HG03432 (cell line): ENCODE measurements at regions not wholly inside any gene's neighbourhood (a gene's known extent, or its start where the extent isn't known, plus 50 kb on each side); places are given as distances from the start of the nearest gene placed in this dataset.

Source experiments
- ATAC-seq: cut with Tn5 transposase; IDR thresholded peaks from one replicate; pipeline ENCODE4 v1.9.1; 2021; ENCODE audit warnings: mild to moderate bottlenecking, moderate library complexity; ENCODE audit not compliant: unreplicated experiment

DNA sequence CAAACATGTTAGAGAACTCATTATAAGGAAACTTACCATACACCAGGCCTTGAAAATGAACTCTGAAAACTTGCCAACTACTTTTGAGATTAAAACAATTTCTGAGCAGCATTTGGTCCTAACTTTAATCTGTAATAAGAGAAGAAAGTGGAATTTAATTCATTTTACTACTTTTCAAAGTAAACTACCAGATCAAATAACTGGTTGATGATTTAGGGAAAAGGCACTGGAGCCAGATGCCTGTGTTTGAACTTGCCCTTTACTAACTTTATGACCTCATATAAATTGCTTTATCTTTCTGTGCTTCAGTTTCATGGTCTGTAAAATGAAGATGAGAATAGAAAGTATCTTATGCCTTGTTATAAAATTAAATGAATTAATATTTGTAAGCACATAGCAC is 159.9 kb upstream of the PCDH18 start:
- no peak for ATAC-seq

- no peak for ATAC-seq
Observed at GRCh38 chr4:137688651-137689050, 156.4 kb upstream of the PCDH18 start.

DNA sequence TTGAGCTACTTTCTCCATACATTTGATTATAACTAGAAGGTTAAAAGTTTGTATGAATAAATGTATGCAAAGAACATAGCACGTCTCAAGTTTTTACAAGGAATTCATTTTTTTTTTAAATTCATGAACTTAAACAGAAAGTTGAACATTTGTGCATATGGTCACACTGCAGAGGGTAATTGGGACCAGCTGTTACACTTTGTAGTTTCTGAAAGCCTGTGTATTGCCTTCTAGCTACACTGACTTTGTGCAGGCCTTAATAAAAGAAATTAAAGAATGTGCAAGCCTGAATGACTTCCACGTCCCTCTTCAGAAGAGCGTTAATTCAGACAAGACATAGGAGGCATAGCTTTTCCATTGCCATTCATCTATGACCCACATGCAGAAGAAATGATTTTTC is 153.1 kb upstream of the PCDH18 start:
- ATAC-seq: no peak

DNA sequence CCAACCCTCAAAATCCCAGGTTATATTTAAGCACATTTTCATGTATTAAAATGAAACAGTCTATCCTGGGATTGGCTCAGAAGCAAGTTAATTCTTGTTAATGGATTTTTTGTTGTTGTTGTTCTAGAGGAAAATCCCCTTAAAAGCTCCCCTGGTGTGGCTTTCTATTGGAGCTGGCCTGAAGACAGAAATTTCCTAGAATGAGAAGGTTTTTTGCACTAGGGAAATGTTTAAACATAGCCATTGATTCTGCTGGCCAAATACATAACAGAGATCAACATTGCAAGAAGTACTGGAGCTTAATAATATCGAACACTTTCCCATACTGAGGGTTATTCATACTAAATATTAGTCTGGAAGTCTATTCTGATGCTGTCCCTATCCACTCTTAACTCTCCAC is 148.8 kb upstream of the PCDH18 start:
- ATAC-seq: no peak

DNA sequence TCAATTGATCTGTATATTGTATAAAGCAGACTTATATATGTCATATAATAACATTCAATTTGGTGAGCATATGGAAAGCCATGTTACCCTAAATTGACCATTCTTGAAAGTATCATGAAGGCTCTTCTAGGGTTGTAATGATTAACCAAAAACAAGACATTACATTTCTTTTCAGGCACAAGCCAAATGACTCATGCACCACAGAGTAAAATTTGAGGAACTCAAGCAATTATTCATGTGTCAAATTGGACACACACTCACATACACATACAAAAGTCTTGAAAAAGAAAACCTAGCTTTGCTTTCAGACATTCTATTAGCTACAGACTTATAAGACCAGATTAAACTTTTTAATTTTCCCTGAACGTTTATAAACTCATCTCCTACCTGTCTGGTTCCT is 146.5 kb upstream of the PCDH18 start:
- peak; percentile 68 for ATAC-seq

DNA sequence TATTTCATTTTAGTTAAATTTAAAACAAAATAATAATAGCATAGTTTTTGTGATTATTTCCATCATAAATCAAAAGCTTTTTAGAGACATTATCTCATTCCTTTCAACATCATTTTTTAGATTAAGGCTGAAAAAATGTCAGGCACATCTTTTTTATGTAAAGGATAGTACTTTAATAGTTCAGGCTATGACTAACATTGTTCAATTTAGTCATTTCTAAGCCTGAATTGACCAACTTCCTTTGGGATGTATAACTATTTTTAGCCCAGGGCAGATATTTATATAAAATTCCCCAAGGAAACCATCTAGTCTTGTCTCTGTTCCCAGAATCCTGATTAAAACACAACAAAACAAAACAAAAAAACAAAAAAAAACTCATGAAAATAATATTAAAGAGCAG is 145.6 kb upstream of the PCDH18 start:
- ATAC-seq: no peak

DNA sequence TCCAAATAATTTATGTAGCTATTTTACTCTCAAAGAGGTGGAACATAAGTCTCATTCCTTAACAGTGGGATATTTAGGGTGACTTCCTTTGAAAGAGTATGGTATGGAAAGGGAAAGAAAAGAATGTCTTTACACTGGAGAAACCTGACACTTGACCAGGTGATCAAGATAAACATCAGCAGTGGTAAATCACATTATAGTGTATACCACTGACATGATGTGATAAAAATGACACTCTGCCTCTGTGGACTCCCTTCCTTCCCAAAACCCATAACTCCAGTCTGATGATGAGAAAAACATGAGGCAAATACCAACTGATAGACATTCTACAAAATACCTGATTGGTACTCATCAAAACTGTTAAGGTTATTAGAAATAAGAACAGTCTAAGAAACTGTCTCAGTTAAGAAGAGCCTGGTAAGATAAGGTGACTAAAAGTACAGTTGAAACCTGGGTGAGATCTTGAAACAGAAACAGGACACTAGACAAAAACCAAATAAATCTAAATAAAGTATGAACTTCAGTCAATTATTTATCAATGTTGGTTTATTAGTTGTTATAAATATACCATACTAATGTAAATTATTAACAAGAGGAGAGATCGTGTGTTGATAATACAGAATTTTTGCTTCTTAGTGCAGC is 144.2 kb upstream of the PCDH18 start:
- peak; percentile 49 for ATAC-seq

GRCh38 chr4:137674066-137674465 is 141.8 kb upstream of the PCDH18 start:
- no peak for ATAC-seq

DNA sequence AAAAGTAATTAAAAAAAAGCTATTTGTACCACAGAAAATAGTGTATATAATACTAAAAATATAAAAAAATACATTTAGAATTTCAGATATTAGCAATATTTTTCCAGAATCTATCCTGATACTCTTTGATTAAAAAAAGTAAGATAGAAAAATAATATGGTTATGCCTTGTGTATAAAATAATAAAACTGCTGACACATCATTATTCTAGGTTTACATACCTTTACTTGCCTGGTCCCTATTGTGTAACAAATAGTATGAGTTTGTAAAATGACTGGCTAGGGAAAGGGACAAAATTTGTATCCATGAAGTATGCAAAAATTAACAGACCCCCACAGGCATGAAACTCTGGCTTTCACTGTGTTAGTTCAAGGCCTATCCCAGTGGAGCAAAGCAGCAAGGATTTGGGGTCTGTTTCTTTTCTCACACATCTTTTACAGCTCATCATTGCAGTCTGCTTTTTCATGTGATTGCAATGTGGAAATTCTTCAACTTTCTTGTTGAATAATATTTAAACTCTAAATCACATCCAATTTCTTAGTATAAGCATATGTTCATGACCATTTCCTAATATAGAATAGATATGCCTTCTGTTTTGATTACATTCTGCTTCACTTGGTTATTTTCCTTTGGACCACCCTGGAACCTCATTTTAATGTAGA is 136.7 kb upstream of the PCDH18 start:
- no peak for ATAC-seq

GRCh38 chr4:137664416-137664815 is 132.1 kb upstream of the PCDH18 start:
- ATAC-seq: no peak

DNA sequence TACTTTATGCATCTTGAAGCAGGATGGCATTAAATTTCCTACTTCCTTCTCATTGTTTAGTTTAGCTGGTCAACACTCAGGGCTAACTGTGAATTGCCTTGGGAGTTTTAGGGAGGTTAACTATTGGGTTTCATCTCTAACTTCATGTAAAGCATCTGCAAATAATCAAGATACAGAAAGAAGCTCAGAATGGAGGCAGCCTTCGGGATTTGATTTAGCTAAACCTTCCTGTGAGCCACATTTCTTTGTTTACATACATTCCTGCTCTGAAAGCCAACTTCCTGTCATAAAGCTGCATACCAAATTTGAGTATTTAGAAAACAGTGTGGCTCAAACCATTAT is 131.7 kb upstream of the PCDH18 start:
- ATAC-seq: no peak

DNA sequence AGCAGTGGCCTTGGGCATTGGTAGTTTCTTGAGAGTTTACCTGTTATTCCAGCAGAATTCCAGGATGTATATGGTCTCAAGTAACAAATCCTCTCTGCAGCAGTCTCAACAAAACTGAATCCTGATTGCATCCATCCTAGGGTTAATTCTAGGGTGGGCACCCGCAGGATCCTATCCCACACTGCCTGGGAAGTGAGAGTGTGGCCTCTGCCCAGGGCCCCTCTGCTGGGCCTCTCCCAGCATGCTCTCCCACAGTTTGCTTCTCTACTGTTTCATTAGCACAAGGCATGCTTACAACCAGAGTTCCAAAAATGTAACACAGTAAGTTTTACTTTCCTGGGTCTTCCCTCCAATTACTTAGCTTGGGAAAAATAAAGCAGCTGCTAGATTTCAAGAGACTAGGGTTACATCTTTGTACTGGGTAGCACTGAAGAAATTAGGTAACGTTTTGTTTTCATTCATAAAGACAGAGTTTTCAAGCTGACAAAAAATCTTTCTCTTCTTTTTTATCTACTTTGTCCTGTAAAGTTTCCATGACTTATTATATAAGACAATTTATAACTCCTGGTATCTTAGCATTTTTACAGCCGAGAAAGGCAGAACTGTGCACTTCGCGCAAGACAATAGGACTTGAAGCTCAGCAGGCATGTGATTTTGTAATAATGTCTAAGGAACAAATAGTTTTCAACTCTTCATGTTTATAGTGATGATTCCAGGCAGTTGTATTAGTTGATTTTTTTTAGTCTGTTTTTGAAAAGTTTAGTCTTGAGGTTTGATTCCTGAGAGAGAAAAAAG is 131.2 kb upstream of the PCDH18 start:
- no peak for ATAC-seq

DNA sequence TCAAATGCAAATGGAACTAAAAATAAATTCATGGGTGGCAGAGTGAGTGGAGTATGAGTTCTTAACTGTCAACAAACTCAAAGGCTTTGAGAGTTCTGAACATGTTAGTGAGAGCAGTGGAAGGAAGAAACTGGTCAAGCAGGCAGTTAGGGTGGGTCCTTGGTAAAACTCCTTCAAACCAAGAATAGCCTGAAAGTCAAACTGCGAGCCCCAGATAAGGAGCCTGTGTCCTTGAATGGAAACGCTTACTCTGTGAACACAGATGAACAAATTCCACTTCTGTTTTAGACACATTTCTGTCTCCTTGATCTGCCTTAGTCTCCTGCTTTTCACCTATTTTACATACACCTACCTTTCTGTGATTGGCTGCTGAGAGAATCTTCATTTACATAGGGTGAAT is 129.4 kb upstream of the PCDH18 start:
- ATAC-seq: no peak

DNA sequence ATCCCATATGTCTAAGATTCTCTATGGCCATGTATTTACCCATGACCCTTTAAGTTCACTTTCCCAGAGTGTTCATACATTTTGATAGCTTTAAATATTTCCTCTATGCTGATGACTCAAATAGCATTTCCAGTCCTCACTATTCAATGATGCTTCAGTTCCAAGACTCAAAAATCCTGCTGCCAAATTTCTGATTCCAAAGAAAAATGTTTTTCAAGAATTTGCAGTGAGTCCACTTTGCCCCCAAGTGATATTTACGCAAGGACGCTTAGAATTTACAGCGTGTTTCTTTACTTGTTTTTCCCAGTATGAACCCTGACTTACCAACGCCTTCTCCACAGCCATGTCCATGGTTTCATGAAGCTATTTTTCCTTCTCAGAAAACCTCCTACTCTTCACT is 127.9 kb upstream of the PCDH18 start:
- ATAC-seq: no peak

DNA sequence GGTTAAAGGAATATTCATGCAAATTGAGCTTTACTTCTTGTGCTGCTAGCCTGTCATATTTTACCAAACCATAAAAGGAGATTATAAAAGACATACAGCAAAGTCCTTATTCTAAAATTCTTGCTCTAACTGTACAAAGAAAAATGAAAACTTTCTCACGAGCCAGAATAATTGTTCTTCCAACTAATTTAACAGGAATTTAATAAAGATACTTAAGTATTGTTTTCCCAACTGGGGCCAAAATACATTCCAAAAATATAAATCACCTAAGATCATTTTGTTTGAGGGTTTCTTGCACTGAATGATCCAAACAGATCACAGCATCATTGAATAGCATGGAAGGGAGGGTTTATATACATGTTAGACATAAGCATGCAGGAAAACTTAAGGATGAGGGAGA is 127.1 kb upstream of the PCDH18 start:
- ATAC-seq: no peak

GRCh38 chr4:137656661-137657060 is 124.4 kb upstream of the PCDH18 start:
- no peak for ATAC-seq

GRCh38 chr4:137655302-137655701 is 123.0 kb upstream of the PCDH18 start:
- no peak for ATAC-seq

DNA sequence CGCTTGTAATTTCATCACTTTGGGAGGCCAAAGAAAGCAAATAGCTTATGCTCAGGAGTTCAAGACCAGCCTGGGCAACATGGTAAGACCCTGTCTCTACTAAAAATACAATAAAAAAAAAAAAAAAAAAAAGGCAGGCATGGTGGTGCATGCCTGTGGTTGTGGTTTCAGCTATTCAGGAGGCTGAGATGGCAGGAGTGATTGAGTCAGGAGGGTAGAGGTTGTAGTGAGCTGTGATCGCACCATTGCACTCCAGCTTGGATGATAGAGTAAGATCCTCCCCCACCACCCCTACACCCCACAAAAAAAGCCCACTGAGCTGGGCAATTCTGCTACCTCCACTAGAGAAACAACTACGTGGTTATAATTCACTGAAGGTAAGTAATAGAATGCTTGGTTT is 118.8 kb upstream of the PCDH18 start:
- no peak for ATAC-seq

DNA sequence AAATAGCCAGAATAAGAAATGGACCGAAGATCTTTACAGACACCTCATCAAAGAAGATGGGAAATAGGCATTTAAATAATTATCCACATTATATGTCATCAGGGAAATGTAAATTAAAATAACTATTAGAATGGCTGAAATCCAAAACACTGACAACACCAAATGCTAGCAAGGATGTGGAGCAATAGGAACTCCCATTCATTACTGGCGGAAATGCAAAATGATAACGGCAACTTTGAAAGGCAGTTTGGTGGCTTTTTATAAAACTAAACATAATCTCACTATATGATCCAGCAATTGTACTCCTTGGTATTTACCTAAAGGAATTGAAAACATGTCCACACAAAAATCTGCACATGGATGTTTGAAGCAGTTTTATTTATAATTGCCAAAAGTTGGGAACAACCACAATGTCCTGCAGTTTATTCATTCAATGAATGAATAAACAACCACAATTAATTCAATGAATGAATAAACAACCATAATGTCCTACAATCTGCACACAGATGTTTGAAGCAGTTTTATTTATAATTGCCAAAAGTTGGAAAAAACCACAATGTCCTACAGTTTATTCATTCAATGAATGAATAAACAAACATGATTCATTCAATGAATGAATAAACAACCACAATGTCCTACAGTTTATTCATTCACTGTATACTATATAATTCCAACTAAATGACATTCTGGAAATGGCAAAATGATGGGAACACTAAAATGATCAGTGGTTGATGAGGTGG is 117.6 kb upstream of the PCDH18 start:
- no peak for ATAC-seq

- ATAC-seq: no peak
Observed at GRCh38 chr4:137648531-137648930, 116.2 kb upstream of the PCDH18 start.

GRCh38 chr4:137647375-137647774 is 115.1 kb upstream of the PCDH18 start:
- peak; percentile 90 for ATAC-seq

- ATAC-seq: no peak
Observed at GRCh38 chr4:137644201-137644600, 111.9 kb upstream of the PCDH18 start.
